ENCODE measurements at regions not wholly inside any gene's neighbourhood (a gene's known extent, or its start where the extent isn't known, plus 50 kb on each side); places are given as distances from the start of the nearest gene placed in this dataset.

GRCh38 chr2:51919395-51919794 is 887.5 kb upstream of the NRXN1 start:
- no peak for TF ChIP-seq CTCF (IDR thresholded peaks at IDR 0.05)
- no peak for TF ChIP-seq EP300 (IDR thresholded peaks at IDR 0.05; ENCODE audit: low read depth)
- TF ChIP-seq POLR2A (IDR thresholded peaks at IDR 0.05), result no peak

Measured in transverse colon (tissue), 3 donors.